NCI-H82 treated with DMSO at 0.1 percent for 48 hours (cell line): ENCODE measurements at regions not wholly inside any gene's neighbourhood (a gene's known extent, or its start where the extent isn't known, plus 50 kb on each side); places are given as distances from the start of the nearest gene placed in this dataset.

Experiments used
- DNase-seq: peaks from one replicate; lab custom pipeline; 2025; ENCODE audit not compliant: unreplicated experiment; lab: John Stamatoyannopoulos, UW

GRCh38 chr16:6687593-6687992 lies 645.1 kb upstream of the RBFOX1 start:
- DNase-seq: no peak

GRCh38 chr16:6684076-6684673 lies 648.5 kb upstream of the RBFOX1 start:
- DNase-seq: peak; percentile 48

GRCh38 chr16:6682142-6682811 lies 650.4 kb upstream of the RBFOX1 start:
- peak; percentile 8 for DNase-seq

GRCh38 chr16:6678586-6678985 lies 654.1 kb upstream of the RBFOX1 start:
- no peak for DNase-seq

GRCh38 chr16:6674071-6674470 lies 658.6 kb upstream of the RBFOX1 start:
- DNase-seq: no peak

- no peak for DNase-seq
These were observed 660.1 kb upstream of the RBFOX1 start for GRCh38 chr16:6672507-6672906.

- DNase-seq: no peak
These were observed 665.3 kb upstream of the RBFOX1 start for GRCh38 chr16:6667393-6667792.

GRCh38 chr16:6665126-6665525 lies 667.5 kb upstream of the RBFOX1 start:
- DNase-seq: no peak

GRCh38 chr16:6663668-6664067 lies 669.0 kb upstream of the RBFOX1 start:
- DNase-seq: no peak

- no peak for DNase-seq
These were observed 675.9 kb upstream of the RBFOX1 start for GRCh38 chr16:6656760-6657159.

GRCh38 chr16:6646891-6647290 lies 685.8 kb upstream of the RBFOX1 start:
- no peak for DNase-seq

GRCh38 chr16:6645768-6646568 lies 686.7 kb upstream of the RBFOX1 start:
- DNase-seq: peak; percentile 65

GRCh38 chr16:6644916-6645315 lies 687.7 kb upstream of the RBFOX1 start:
- DNase-seq: peak; percentile 46

GRCh38 chr16:6643080-6643686 lies 689.5 kb upstream of the RBFOX1 start:
- DNase-seq: peak; percentile 28

- no peak for DNase-seq
These were observed 690.4 kb upstream of the RBFOX1 start for GRCh38 chr16:6642271-6642670.

- DNase-seq: no peak
These were observed 691.6 kb upstream of the RBFOX1 start for GRCh38 chr16:6641091-6641490.

- no peak for DNase-seq
These were observed 696.2 kb upstream of the RBFOX1 start for GRCh38 chr16:6636457-6636856.

- no peak for DNase-seq
These were observed 698.5 kb upstream of the RBFOX1 start for GRCh38 chr16:6634151-6634550.

- no peak for DNase-seq
These were observed 699.2 kb upstream of the RBFOX1 start for GRCh38 chr16:6633456-6633855.

- no peak for DNase-seq
These were observed 703.5 kb upstream of the RBFOX1 start for GRCh38 chr16:6629110-6629509.

- DNase-seq: no peak
These were observed 707.0 kb upstream of the RBFOX1 start for GRCh38 chr16:6625606-6626005.

- DNase-seq: no peak
These were observed 713.8 kb upstream of the RBFOX1 start for GRCh38 chr16:6618874-6619273.
